ENCODE measurements at regions not wholly inside any gene's neighbourhood (a gene's known extent, or its start where the extent isn't known, plus 50 kb on each side); places are given as distances from the start of the nearest gene placed in this dataset.
A peak's percentile ranks its signal among the peaks of the same experiment; 100 is the strongest.

GRCh38 chr14:45467023-45467422 lies 214.0 kb upstream of the MIS18BP1 start:
- no peaks in the 10 kb centered on the region for H3K9me2 ChIP-seq (replicated peaks; ENCODE audit: insufficient read depth, low read length)

GRCh38 chr14:45434221-45434620 lies 181.2 kb upstream of the MIS18BP1 start:
- H3K27me3 ChIP-seq (ENCODE audit: low read length): no peaks in the 10 kb centered on the region
- H3K27ac ChIP-seq (ENCODE audit: low read depth, low read length): no peak overlapping the region
- TF ChIP-seq CTCF (IDR thresholded peaks at IDR 0.05; ENCODE audit: insufficient read depth, low read length, poor library complexity, severe bottlenecking): no peak
- no peak for TF ChIP-seq EZH2phosphoT487 (conservative IDR thresholded peaks at IDR 0.05; ENCODE audit: low read length)
- no peak overlapping the region for H3K9ac ChIP-seq (ENCODE audit: low read length)
- H3K9me2 ChIP-seq (replicated peaks; ENCODE audit: insufficient read depth, low read length): no peaks in the 10 kb centered on the region
- H4K20me1 ChIP-seq (ENCODE audit: low read depth, low read length): no peaks in the 10 kb centered on the region
- no peak overlapping the region for H2AFZ ChIP-seq (ENCODE audit: low read depth, low read length, severe bottlenecking)
- no peak overlapping the region for H3K4me3 ChIP-seq (ENCODE audit: insufficient read depth, low read length, poor library complexity, severe bottlenecking)
- H3K9me3 ChIP-seq (ENCODE audit: insufficient read depth, low read length): no peaks in the 10 kb centered on the region
- H3K79me2 ChIP-seq (ENCODE audit: insufficient read depth, low read length): no peaks in the 10 kb centered on the region
- no peaks in the 10 kb centered on the region for H3F3A ChIP-seq (ENCODE audit: insufficient read depth)
- H3K36me3 ChIP-seq (ENCODE audit: low read length): no peaks in the 10 kb centered on the region
- H3K4me2 ChIP-seq (ENCODE audit: low read depth, low read length, poor library complexity, severe bottlenecking): no peak overlapping the region

More at GRCh38 chr14:45467023-45467422, 214.0 kb upstream of the MIS18BP1 start:
- no peak overlapping the region for H3K27ac ChIP-seq (ENCODE audit: low read depth, low read length)
- no peaks in the 10 kb centered on the region for H4K20me1 ChIP-seq (ENCODE audit: low read depth, low read length)
- H2AFZ ChIP-seq (ENCODE audit: low read depth, low read length, severe bottlenecking): no peak overlapping the region
- H3K27me3 ChIP-seq (ENCODE audit: low read length): no peaks in the 10 kb centered on the region
- H3K4me3 ChIP-seq (ENCODE audit: insufficient read depth, low read length, poor library complexity, severe bottlenecking): no peak overlapping the region
- no peak overlapping the region for H3K9ac ChIP-seq (ENCODE audit: low read length)
- H3K4me2 ChIP-seq (ENCODE audit: low read depth, low read length, poor library complexity, severe bottlenecking): no peak overlapping the region
- no peaks in the 10 kb centered on the region for H3K79me2 ChIP-seq (ENCODE audit: insufficient read depth, low read length)
- H3K9me3 ChIP-seq (ENCODE audit: insufficient read depth, low read length): no peaks in the 10 kb centered on the region
- no peaks in the 10 kb centered on the region for H3F3A ChIP-seq (ENCODE audit: insufficient read depth)
- H3K36me3 ChIP-seq (ENCODE audit: low read length): no peaks in the 10 kb centered on the region
- no peak for TF ChIP-seq EZH2phosphoT487 (conservative IDR thresholded peaks at IDR 0.05; ENCODE audit: low read length)
- no peak for TF ChIP-seq CTCF (IDR thresholded peaks at IDR 0.05; ENCODE audit: insufficient read depth, low read length, poor library complexity, severe bottlenecking)

- Histone ChIP-seq H3K4me2 (ENCODE audit: low read depth, low read length, poor library complexity, severe bottlenecking) (no peak overlapping the region), H3K9ac (ENCODE audit: low read length) (no peak overlapping the region), H3F3A (ENCODE audit: insufficient read depth) (no peaks in the 10 kb centered on the region), H3K36me3 (ENCODE audit: low read length) (no peaks in the 10 kb centered on the region), H3K4me3 (ENCODE audit: insufficient read depth, low read length, poor library complexity, severe bottlenecking) (no peak overlapping the region), H3K9me2 (replicated peaks; ENCODE audit: insufficient read depth, low read length) (no peaks in the 10 kb centered on the region), H4K20me1 (ENCODE audit: low read depth, low read length) (no peaks in the 10 kb centered on the region), H3K27ac (ENCODE audit: low read depth, low read length) (no peak overlapping the region), H3K79me2 (ENCODE audit: insufficient read depth, low read length) (no peaks in the 10 kb centered on the region), H3K9me3 (ENCODE audit: insufficient read depth, low read length) (no peaks in the 10 kb centered on the region), H3K27me3 (ENCODE audit: low read length) (no peaks in the 10 kb centered on the region), H2AFZ (ENCODE audit: low read depth, low read length, severe bottlenecking) (peak overlapping the region; percentile 1)
- TF ChIP-seq EZH2phosphoT487 (conservative IDR thresholded peaks at IDR 0.05; ENCODE audit: low read length): no peak
- TF ChIP-seq CTCF (IDR thresholded peaks at IDR 0.05; ENCODE audit: insufficient read depth, low read length, poor library complexity, severe bottlenecking): peak; percentile 65
Measured at GRCh38 chr14:45426685-45427282, 173.8 kb upstream of the MIS18BP1 start.
